ENCODE measurements at regions not wholly inside any gene's neighbourhood (a gene's known extent, or its start where the extent isn't known, plus 50 kb on each side); places are given as distances from the start of the nearest gene placed in this dataset.

- Histone ChIP-seq H3K27ac (no peak overlapping the region), H3K9me3 (no peaks in the 10 kb centered on the region), H3K27me3 (no peaks in the 10 kb centered on the region), H3K36me3 (no peaks in the 10 kb centered on the region), H3K4me3 (no peak overlapping the region), H3K4me1 (no peaks in the 10 kb centered on the region)
- ATAC-seq (ENCODE audit: low FRiP score in 2 of 2) = no peak
- whole genome bisulfite sequencing, 2 donors = 53 to 75% methylated on average over 7 to 8 of the region's 8 CpGs
- DNase-seq = no peak
- TF ChIP-seq POLR2A (IDR thresholded peaks at IDR 0.05) (no peak), CTCF (IDR thresholded peaks at IDR 0.05) (no peak), POLR2AphosphoS5 (IDR thresholded peaks at IDR 0.05) (no peak)
Measured at GRCh38 chr1:30404341-30404740, 319.0 kb downstream of the MATN1 start.

GRCh38 chr1:30403726-30404125, 319.7 kb downstream of the MATN1 start:
- TF ChIP-seq EP300 (IDR thresholded peaks at IDR 0.05) = no peak
- TF ChIP-seq POLR2A (IDR thresholded peaks at IDR 0.05) = no peak
- no peak for TF ChIP-seq CTCF (IDR thresholded peaks at IDR 0.05)
- no peak for TF ChIP-seq POLR2AphosphoS5 (IDR thresholded peaks at IDR 0.05)
- WGBS, 2 donors = 70 to 76% methylated on average over 2 of the region's 2 CpGs
- Histone ChIP-seq H3K36me3 (no peaks in the 10 kb centered on the region), H3K27ac (no peak overlapping the region), H3K4me3 (no peak overlapping the region), H3K27me3 (no peaks in the 10 kb centered on the region), H3K4me1 (no peaks in the 10 kb centered on the region), H3K9me3 (no peaks in the 10 kb centered on the region)
- ATAC-seq (ENCODE audit: low FRiP score in 2 of 2) (no peak), DNase-seq (no peak)

- ATAC-seq (ENCODE audit: low FRiP score in 2 of 2) (peak in 1 of 2 donors; percentile 20), DNase-seq (no peak)
- no peak for TF ChIP-seq EP300 (IDR thresholded peaks at IDR 0.05)
- no peak for TF ChIP-seq CTCF (IDR thresholded peaks at IDR 0.05)
- no peak for TF ChIP-seq POLR2AphosphoS5 (IDR thresholded peaks at IDR 0.05)
- no peak for TF ChIP-seq POLR2A (IDR thresholded peaks at IDR 0.05)
- Histone ChIP-seq H3K4me1 (no peaks in the 10 kb centered on the region), H3K9me3 (no peaks in the 10 kb centered on the region), H3K4me3 (no peak overlapping the region), H3K27ac (no peak overlapping the region), H3K36me3 (no peaks in the 10 kb centered on the region), H3K27me3 (no peaks in the 10 kb centered on the region)
- 81 to 85% methylated on average over 10 of the region's 10 CpGs for WGBS, 2 donors
Measured at GRCh38 chr1:30403061-30403645, 320.2 kb downstream of the MATN1 start.

GRCh38 chr1:30402031-30402430, 321.4 kb downstream of the MATN1 start:
- ATAC-seq (ENCODE audit: low FRiP score in 2 of 2) (no peak), DNase-seq (no peak)
- Histone ChIP-seq H3K27me3 (no peaks in the 10 kb centered on the region), H3K4me3 (no peak overlapping the region), H3K27ac (no peak overlapping the region), H3K9me3 (no peaks in the 10 kb centered on the region), H3K4me1 (no peaks in the 10 kb centered on the region), H3K36me3 (no peaks in the 10 kb centered on the region)
- WGBS, 2 donors = 79 to 84% methylated on average over 2 of the region's 2 CpGs
- TF ChIP-seq POLR2A (IDR thresholded peaks at IDR 0.05) = no peak
- TF ChIP-seq POLR2AphosphoS5 (IDR thresholded peaks at IDR 0.05) = no peak
- no peak for TF ChIP-seq EP300 (IDR thresholded peaks at IDR 0.05)
- no peak for TF ChIP-seq CTCF (IDR thresholded peaks at IDR 0.05)

GRCh38 chr1:30400507-30400906, 322.9 kb downstream of the MATN1 start:
- TF ChIP-seq CTCF (IDR thresholded peaks at IDR 0.05) = no peak
- no peak for TF ChIP-seq POLR2AphosphoS5 (IDR thresholded peaks at IDR 0.05)
- TF ChIP-seq POLR2A (IDR thresholded peaks at IDR 0.05) = no peak
- no peak for TF ChIP-seq EP300 (IDR thresholded peaks at IDR 0.05)

More at GRCh38 chr1:30400507-30400906, 322.9 kb downstream of the MATN1 start:
- H3K4me3 ChIP-seq = no peak overlapping the region
- H3K27me3 ChIP-seq = no peaks in the 10 kb centered on the region
- no peak overlapping the region for H3K27ac ChIP-seq
- DNase-seq (no peak), ATAC-seq (ENCODE audit: low FRiP score in 2 of 2) (no peak)
- no peaks in the 10 kb centered on the region for H3K9me3 ChIP-seq
- no peaks in the 10 kb centered on the region for H3K4me1 ChIP-seq
- WGBS, 2 donors = 43 to 57% methylated on average over 1 to 4 of the region's 4 CpGs
- no peaks in the 10 kb centered on the region for H3K36me3 ChIP-seq

All from upper lobe of left lung (tissue), 6 donors.